Heart left ventricle (tissue), 16 donors: ENCODE measurements at regions not wholly inside any gene's neighbourhood (a gene's known extent, or its start where the extent isn't known, plus 50 kb on each side); places are given as distances from the start of the nearest gene placed in this dataset.

Source experiments
- ATAC-seq, 4 donors: fragments of 200-7000 bp; cut with Tn5 transposase; one replicate each; pipeline ENCODE4 v1.9.1; 2020 to 2022; ENCODE audit warnings: moderate library complexity in 4 of 4, mild to moderate bottlenecking in 3 of 4, moderate number of reproducible peaks in 1 of 4
- DNase-seq, 5 donors: peaks; one replicate each; pipeline ENCODE4 v3.0.0-alpha.2; 2020
- H3K27ac ChIP-seq, 12 donors: fragments of 200-600 bp; sonication (generic) in 4 of 12; one replicate each; pipeline versions ENCODE4 v1.5.0 to v1.8.0; 2016 to 2022; ENCODE audit warnings: mild to moderate bottlenecking in 2 of 12
- H3K27me3 ChIP-seq, 9 donors: fragments of 200-600 bp; sonication (generic) in 2 of 9; one replicate each; pipeline versions ENCODE4 v1.5.1 to v1.8.0; 2016 to 2022; ENCODE audit warnings: mild to moderate bottlenecking in 3 of 9
- H3K36me3 ChIP-seq, 9 donors: fragments of 200-600 bp; sonication (generic) in 2 of 9; one replicate each; pipeline versions ENCODE4 v1.5.0 to v1.8.0; 2018 to 2022; ENCODE audit warnings: mild to moderate bottlenecking in 2 of 9
- H3K4me1 ChIP-seq, 12 donors: fragments of 200-600 bp; sonication (generic) in 4 of 12; one replicate each; pipeline versions ENCODE4 v1.5.0 to v1.8.0; 2016 to 2022; ENCODE audit warnings: mild to moderate bottlenecking in 3 of 12
- H3K4me3 ChIP-seq, 12 donors: fragments of 200-600 bp; sonication (generic) in 4 of 12; one replicate each; pipeline versions ENCODE4 v1.5.0 to v1.8.0; 2017 to 2022; ENCODE audit warnings: mild to moderate bottlenecking in 9 of 12, moderate library complexity in 4 of 12
- H3K9me3 ChIP-seq, 12 donors: fragments of 200-600 bp; sonication (generic) in 4 of 12; one replicate each; pipeline versions ENCODE4 v1.5.0 to v1.8.0; 2016 to 2022; ENCODE audit warnings: mild to moderate bottlenecking in 1 of 12
- POLR2A ChIP-seq, 2 donors: fragments of 450-650 bp; IDR thresholded peaks; one replicate each; pipeline ENCODE4 v1.6.1; 2017; ENCODE audit warnings: antibody characterized with exemption in 2 of 2, mild to moderate bottlenecking in 2 of 2, moderate library complexity in 2 of 2
- WGBS, 4 donors: extraction: QIAGEN DNeasy Blood & Tissue Kit in 2 of 4; methylation state at CpG; one replicate each; pipeline versions ENCODE4 v1.1.5 to v1.1.7; 2013 to 2018; 5-methylcytosine and 5-hydroxymethylcytosine counted together
- intact Hi-C, 10 donors: fragments of 100-400 bp; cut with DNase I; formaldehyde crosslinking; loops; one replicate each; pipeline versions ENCODE4 v1.11.1 to v1.14.2; 2022
- TF ChIP-seq, protein P1 (sequence below), 12 donors: fragments of 200-600 bp; sonication (generic) in 4 of 12; IDR thresholded peaks; one replicate each; pipeline versions ENCODE4 v1.5.0 to v1.8.0; 2018 to 2022; ENCODE audit warnings: antibody characterized with exemption in 12 of 12, mild to moderate bottlenecking in 5 of 12
- donor health status: ischemic (EF 13 %, LVEDD 7.1; RV severe dilation, severe dysfunction).
- donor health status: healthy with polysubstance abuse.
- donor health status: DM: no; HTN: yes; CAD: no.
- donor health status: DM: no; HTN: no; CAD: no.
- donor health status: ischemic (EF 25% LVEDD 6.9; RV normal size, moderate dysfunction).
- donor health status: ischemic (EF 25% LVEDD 5.7; RV mildly dilated, moderate dysfunction).
- donor health status: healthy.
- donor health status: DM: yes; HTN: yes; CAD: no.
- donor health status: ischemic (EF 35%, LVEDD 5.7; RV mildly dilated, moderate dysfunction).
- donor health status: nonischemic (EF 11% LVEDD 7.7; RV severe dilation, severe dysfunction).
- donor health status: DM: yes; HTN: yes; CAD: no.
- donor health status: PGD.
- donor health status: ischemic (EF 29% LVEDD 5.4; RV normal size, mild dysfunction).
- donor health status: nonischemic (EF 23%, LVEDD 6.1; RV moderate dilation, normal function).

GRCh38 chr2:66717218-66717905 is 282.4 kb downstream of the MEIS1 start:
- TF ChIP-seq POLR2A (IDR thresholded peaks at IDR 0.05), result no peak
- TF ChIP-seq, protein P1, sequence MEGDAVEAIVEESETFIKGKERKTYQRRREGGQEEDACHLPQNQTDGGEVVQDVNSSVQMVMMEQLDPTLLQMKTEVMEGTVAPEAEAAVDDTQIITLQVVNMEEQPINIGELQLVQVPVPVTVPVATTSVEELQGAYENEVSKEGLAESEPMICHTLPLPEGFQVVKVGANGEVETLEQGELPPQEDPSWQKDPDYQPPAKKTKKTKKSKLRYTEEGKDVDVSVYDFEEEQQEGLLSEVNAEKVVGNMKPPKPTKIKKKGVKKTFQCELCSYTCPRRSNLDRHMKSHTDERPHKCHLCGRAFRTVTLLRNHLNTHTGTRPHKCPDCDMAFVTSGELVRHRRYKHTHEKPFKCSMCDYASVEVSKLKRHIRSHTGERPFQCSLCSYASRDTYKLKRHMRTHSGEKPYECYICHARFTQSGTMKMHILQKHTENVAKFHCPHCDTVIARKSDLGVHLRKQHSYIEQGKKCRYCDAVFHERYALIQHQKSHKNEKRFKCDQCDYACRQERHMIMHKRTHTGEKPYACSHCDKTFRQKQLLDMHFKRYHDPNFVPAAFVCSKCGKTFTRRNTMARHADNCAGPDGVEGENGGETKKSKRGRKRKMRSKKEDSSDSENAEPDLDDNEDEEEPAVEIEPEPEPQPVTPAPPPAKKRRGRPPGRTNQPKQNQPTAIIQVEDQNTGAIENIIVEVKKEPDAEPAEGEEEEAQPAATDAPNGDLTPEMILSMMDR (IDR thresholded peaks at IDR 0.05), result no peak
- no peaks in the 10 kb centered on the region for H3K9me3 ChIP-seq
- DNase-seq (no peak), ATAC-seq (no peak)
- no peaks in the 10 kb centered on the region for H3K36me3 ChIP-seq
- intact Hi-C loops, result no loop called here
- H3K4me3 ChIP-seq, result no peak overlapping the region
- no peaks in the 10 kb centered on the region for H3K27me3 ChIP-seq
- WGBS, 4 donors, result 59 to 72% (median 70%) methylated on average over 5 of the region's 5 CpGs
- H3K27ac ChIP-seq, result no peak overlapping the region
- no peaks in the 10 kb centered on the region for H3K4me1 ChIP-seq

GRCh38 chr2:66717973-66718372 is 283.0 kb downstream of the MEIS1 start:
- DNase-seq (no peak), ATAC-seq (no peak)
- no peak overlapping the region for H3K27ac ChIP-seq
- no peaks in the 10 kb centered on the region for H3K27me3 ChIP-seq
- H3K4me1 ChIP-seq, result no peaks in the 10 kb centered on the region
- no peaks in the 10 kb centered on the region for H3K9me3 ChIP-seq
- no peak overlapping the region for H3K4me3 ChIP-seq
- no peaks in the 10 kb centered on the region for H3K36me3 ChIP-seq
- intact Hi-C loops, result no loop called here
- TF ChIP-seq, protein P1 (IDR thresholded peaks at IDR 0.05), result no peak
- TF ChIP-seq POLR2A (IDR thresholded peaks at IDR 0.05), result no peak
- 72 to 82% (median 75%) methylated on average over 4 of the region's 4 CpGs for WGBS, 4 donors

GRCh38 chr2:66721776-66722175 is 286.9 kb downstream of the MEIS1 start:
- H3K36me3 ChIP-seq, result no peaks in the 10 kb centered on the region
- H3K27me3 ChIP-seq, result peaks cover 0 to 5% (median 0%) of the 10 kb centered on the region in 9 donors
- no peak for DNase-seq
- WGBS, 4 donors, result 75 to 85% (median 80%) methylated on average over 1 of the region's 1 CpG
- no peak for ATAC-seq
- no peak overlapping the region for H3K4me3 ChIP-seq
- no peak overlapping the region for H3K27ac ChIP-seq
- intact Hi-C loops, result no loop called here
- TF ChIP-seq, protein P1 (IDR thresholded peaks at IDR 0.05), result no peak
- TF ChIP-seq POLR2A (IDR thresholded peaks at IDR 0.05), result no peak
- no peaks in the 10 kb centered on the region for H3K9me3 ChIP-seq
- no peaks in the 10 kb centered on the region for H3K4me1 ChIP-seq

DNA sequence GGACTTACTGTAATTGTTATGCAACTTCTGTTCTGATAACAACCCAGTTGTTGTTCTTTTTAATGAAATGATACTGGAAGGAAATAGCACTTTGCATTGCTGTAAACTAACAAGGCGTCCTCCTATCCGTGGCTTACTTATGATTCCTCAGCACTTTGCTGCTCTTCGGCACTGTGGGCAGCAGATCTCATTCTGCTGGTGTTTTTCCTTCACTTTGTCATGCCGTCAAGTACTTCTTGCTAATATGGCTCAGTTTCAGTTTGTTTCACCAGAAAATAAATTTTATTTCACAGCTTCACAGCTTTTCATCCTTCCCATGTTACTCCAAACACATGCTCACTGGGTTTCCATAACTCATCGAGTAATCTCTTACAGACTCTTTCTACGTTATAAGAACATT is 289.3 kb downstream of the MEIS1 start:
- TF ChIP-seq POLR2A (IDR thresholded peaks at IDR 0.05), result no peak
- TF ChIP-seq, protein P1 (IDR thresholded peaks at IDR 0.05), result no peak
- no peaks in the 10 kb centered on the region for H3K4me1 ChIP-seq
- intact Hi-C loops, result no loop called here
- no peaks in the 10 kb centered on the region for H3K36me3 ChIP-seq
- no peak overlapping the region for H3K4me3 ChIP-seq
- DNase-seq (no peak), ATAC-seq (no peak)
- WGBS, 4 donors, result 76 to 80% (median 79%) methylated on average over 6 of the region's 6 CpGs
- no peak overlapping the region for H3K27ac ChIP-seq
- peaks cover 0 to 5% (median 0%) of the 10 kb centered on the region in 9 donors for H3K27me3 ChIP-seq
- no peaks in the 10 kb centered on the region for H3K9me3 ChIP-seq
